PC-9 (cell line): ENCODE measurements at regions not wholly inside any gene's neighbourhood (a gene's known extent, or its start where the extent isn't known, plus 50 kb on each side); places are given as distances from the start of the nearest gene placed in this dataset.

Experiments used
- BruUV-seq: library from RNA; stranded (reverse); fragments of 400-500 nt; replicated peaks from 2 replicates; lab custom pipeline; 2021; lab: Mats Ljungman, UMichigan
- CTCF ChIA-PET: fragments of 300-600 bp; sonication (Branson Sonifier 250); formaldehyde crosslinking; loops from one replicate; lab custom pipeline; 2022; ENCODE audit warnings: antibody characterized with exemption; lab: Charles Lee
- POLR2A ChIA-PET: fragments of 300-600 bp; sonication (Branson Sonifier 250); formaldehyde crosslinking; loops from one replicate; lab custom pipeline; 2022; ENCODE audit warnings: antibody characterized with exemption; ENCODE audit not compliant: unreplicated experiment; lab: Charles Lee
- DNase-seq, 2 experiments: peaks; one replicate each; pipeline versions ENCODE4 v3.0.0 to v3.0.0-alpha.2; 2015 to 2022; ENCODE audit warnings: mixed read lengths in 1 of 2
- H2AFZ ChIP-seq: fragments of 200-600 bp; sonication (generic); 2 replicates; pipeline ENCODE4 v1.8.1; 2017; ENCODE audit warnings: antibody characterized with exemption
- H3F3A ChIP-seq: fragments of 200-600 bp; sonication (generic); 2 replicates; pipeline ENCODE4 v1.8.1; 2017; ENCODE audit warnings: antibody characterized with exemption, mild to moderate bottlenecking, low read depth; ENCODE audit not compliant: insufficient read depth
- H3K27ac ChIP-seq: fragments of 200-600 bp; sonication (generic); 2 replicates; pipeline ENCODE4 v1.6.1; 2016; ENCODE audit warnings: mixed run types
- H3K27me3 ChIP-seq: fragments of 200-600 bp; sonication (generic); 2 replicates; pipeline ENCODE4 v1.6.1; 2016; ENCODE audit warnings: low read depth, mixed run types; ENCODE audit not compliant: insufficient read depth
- H3K36me3 ChIP-seq: fragments of 200-600 bp; sonication (generic); 2 replicates; pipeline ENCODE4 v1.6.1; 2016; ENCODE audit warnings: low read depth, mixed run types
- H3K4me1 ChIP-seq: fragments of 200-600 bp; sonication (generic); replicated peaks from 2 replicates; pipeline ENCODE4 v1.6.1; 2016; ENCODE audit warnings: mixed run types; ENCODE audit not compliant: insufficient read depth
- H3K4me2 ChIP-seq: fragments of 200-600 bp; sonication (generic); 2 replicates; pipeline ENCODE4 v1.6.1; 2017; ENCODE audit warnings: mixed run types
- H3K4me3 ChIP-seq: fragments of 200-600 bp; sonication (generic); 2 replicates; pipeline ENCODE4 v1.6.1; 2016; ENCODE audit warnings: mixed run types
- H3K79me2 ChIP-seq: fragments of 200-600 bp; sonication (generic); 2 replicates; pipeline ENCODE4 v1.6.1; 2017; ENCODE audit warnings: low read depth, mixed run types
- H3K9me2 ChIP-seq: fragments of 200-600 bp; sonication (generic); 2 replicates; pipeline ENCODE4 v1.8.1; 2017; ENCODE audit warnings: mild to moderate bottlenecking; ENCODE audit not compliant: insufficient read depth
- H3K9me3 ChIP-seq: fragments of 200-600 bp; sonication (generic); 2 replicates; pipeline ENCODE4 v1.8.1; 2016; ENCODE audit warnings: low read depth; ENCODE audit not compliant: insufficient read depth
- H4K20me1 ChIP-seq: fragments of 200-600 bp; sonication (generic); 2 replicates; pipeline ENCODE4 v1.8.1; 2017; ENCODE audit not compliant: insufficient read depth
- CTCF ChIP-seq: fragments of 200-600 bp; sonication (generic); conservative IDR thresholded peaks from 2 replicates; pipeline ENCODE4 v1.6.1; 2017; ENCODE audit warnings: mixed run types, antibody characterized with exemption, mild to moderate bottlenecking, moderate library complexity
- EZH2 ChIP-seq: fragments of 200-600 bp; sonication (generic); IDR thresholded peaks from 2 replicates; pipeline ENCODE4 v1.8.0; 2017; ENCODE audit warnings: antibody characterized with exemption, low read depth
- intact Hi-C: fragments of 100-400 bp; cut with micrococcal nuclease; formaldehyde crosslinking; loops from one replicate; pipeline ENCODE4 v1.10.0; 2022; ENCODE audit not compliant: unreplicated experiment

- no peak overlapping the region for H3K27ac ChIP-seq
- TF ChIP-seq EZH2 = no peak
- TF ChIP-seq CTCF = no peak
- no peaks in the 10 kb centered on the region for H4K20me1 ChIP-seq
- ChIA-PET CTCF (no interaction called here), POLR2A (no interaction called here)
- H2AFZ ChIP-seq = no peak overlapping the region
- no peaks in the 10 kb centered on the region for H3K4me1 ChIP-seq
- no peak for DNase-seq
- no peaks in the 10 kb centered on the region for H3K27me3 ChIP-seq
- no peaks in the 10 kb centered on the region for H3F3A ChIP-seq
- no peak overlapping the region for H3K4me3 ChIP-seq
- no peaks in the 10 kb centered on the region for H3K9me3 ChIP-seq
- no peak overlapping the region for H3K4me2 ChIP-seq
- H3K36me3 ChIP-seq = no peaks in the 10 kb centered on the region
- H3K79me2 ChIP-seq = no peaks in the 10 kb centered on the region
- intact Hi-C loops = no loop called here
- 0 out of 2 replicates have a peak, but pooled peaks cover 2% of the 10 kb centered on the region for H3K9me2 ChIP-seq
- BruUV-seq = no TSS peak
Measured at GRCh38 chr11:28545536-28545935, 437.3 kb downstream of the METTL15 start.

GRCh38 chr11:28542561-28542960 lies 434.4 kb downstream of the METTL15 start:
- Histone ChIP-seq H3K27ac (no peak overlapping the region), H3K4me3 (no peak overlapping the region), H3K27me3 (no peaks in the 10 kb centered on the region), H3K9me3 (no peaks in the 10 kb centered on the region), H2AFZ (no peak overlapping the region), H3K79me2 (no peaks in the 10 kb centered on the region), H4K20me1 (no peaks in the 10 kb centered on the region), H3F3A (no peaks in the 10 kb centered on the region), H3K9me2 (no peaks in the 10 kb centered on the region), H3K4me1 (peaks cover 6% of the 10 kb centered on the region; the same call in 1 of the 2 replicates), H3K36me3 (no peaks in the 10 kb centered on the region), H3K4me2 (no peak overlapping the region)
- ChIA-PET CTCF (no interaction called here), POLR2A (no interaction called here)
- intact Hi-C loops = no loop called here
- no TSS peak for BruUV-seq
- no peak for DNase-seq
- no peak for TF ChIP-seq CTCF
- no peak for TF ChIP-seq EZH2

DNA sequence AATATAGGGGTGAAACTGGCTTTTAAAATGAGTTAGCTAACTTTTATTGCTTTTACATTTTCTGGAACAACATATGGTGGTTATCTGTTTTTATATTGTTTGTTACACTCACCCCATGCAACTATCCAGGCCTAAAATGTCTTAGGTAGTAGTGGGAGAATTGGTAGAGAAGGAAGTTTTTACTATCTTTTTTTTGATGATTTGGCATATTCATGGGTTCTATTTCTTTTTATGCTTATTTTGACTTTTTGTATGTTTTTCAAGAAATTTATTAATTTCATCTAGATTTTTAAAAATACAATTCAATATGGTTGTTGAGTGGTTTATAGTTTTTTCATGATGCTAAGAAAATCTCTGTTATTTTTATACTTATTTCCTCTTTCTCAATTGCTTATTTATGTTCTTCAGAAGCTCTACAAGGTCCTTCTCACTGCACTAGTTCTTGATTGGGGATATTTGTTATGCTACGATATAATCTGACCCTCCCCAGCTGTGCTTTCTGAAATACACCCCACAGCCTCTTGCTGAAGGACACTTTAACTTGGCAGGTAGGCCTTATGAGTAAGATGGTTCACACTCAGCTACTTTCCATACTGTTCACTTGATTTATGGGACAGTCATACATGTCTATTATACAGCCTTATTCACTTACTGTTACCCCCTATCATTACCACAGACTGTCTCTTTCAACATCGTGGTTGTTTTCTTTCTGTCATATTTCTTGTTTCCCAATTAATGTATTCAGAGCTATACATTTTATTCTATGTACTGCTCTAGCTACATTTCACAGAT lies 431.2 kb downstream of the METTL15 start:
- H3K9me2 ChIP-seq = no peaks in the 10 kb centered on the region; the same call in 1 of the 2 replicates
- DNase-seq = no peak
- peaks cover 8% of the 10 kb centered on the region; the same call in 1 of the 2 replicates for H3F3A ChIP-seq
- CTCF ChIA-PET = no interaction called here
- H3K4me3 ChIP-seq = no peak overlapping the region
- H3K4me1 ChIP-seq = peaks cover 19% of the 10 kb centered on the region
- BruUV-seq = no TSS peak
- no peak overlapping the region for H2AFZ ChIP-seq
- 0 out of 2 replicates have a peak, but pooled peaks cover 6% of the 10 kb centered on the region for H3K9me3 ChIP-seq
- no peaks in the 10 kb centered on the region for H3K79me2 ChIP-seq
- no peak overlapping the region for H3K27ac ChIP-seq
- H3K4me2 ChIP-seq = no peak overlapping the region
- intact Hi-C loops = loop anchor here (10.0 kb wide), 2 partner anchors 155 to 795 kb away; no protein-coding TSS in a partner anchor
- POLR2A ChIA-PET = interaction anchor here (0.5 kb wide), 1 partner anchor 121 kb away, joined by 3 read pairs; no protein-coding TSS in a partner anchor
- H4K20me1 ChIP-seq = no peaks in the 10 kb centered on the region
- H3K36me3 ChIP-seq = no peaks in the 10 kb centered on the region
- H3K27me3 ChIP-seq = no peaks in the 10 kb centered on the region
- TF ChIP-seq CTCF (no peak), EZH2 (no peak)
